ENCODE measurements at regions not wholly inside any gene's neighbourhood (a gene's known extent, or its start where the extent isn't known, plus 50 kb on each side); places are given as distances from the start of the nearest gene placed in this dataset.

- no peaks in the 10 kb centered on the region for H3K27me3 ChIP-seq (ENCODE audit: control insufficient read depth, insufficient read depth, low read length)
- FAIRE-seq (no peak), DNase-seq (no peak)
- no peaks in the 10 kb centered on the region for H3K4me1 ChIP-seq (ENCODE audit: control insufficient read depth in 2 of 3, insufficient read depth in 2 of 3, low read depth in 1 of 3, low read length in 3 of 3)
- no peak overlapping the region for H3K4me3 ChIP-seq (ENCODE audit: low read length in 3 of 3)
- H3K36me3 ChIP-seq (ENCODE audit: control insufficient read depth in 2 of 3, insufficient read depth in 3 of 3, low read length in 3 of 3), result no peaks in the 10 kb centered on the region
- no peak overlapping the region for H3K27ac ChIP-seq (ENCODE audit: low read depth in 2 of 2, low read length in 2 of 2)
- no peak for TF ChIP-seq CTCF (IDR thresholded peaks at IDR 0.05; ENCODE audit: borderline replicate concordance, extremely low read depth, insufficient read depth)
- intact Hi-C loops (cut with DNase I), result no loop called here
- H3K9ac ChIP-seq (ENCODE audit: low read length in 3 of 3), result no peak overlapping the region
- no peaks in the 10 kb centered on the region for H3K9me3 ChIP-seq (ENCODE audit: control insufficient read depth in 2 of 3, insufficient read depth in 1 of 3, low read length in 3 of 3)
Measured at GRCh38 chr1:186620566-186621350, 59.5 kb downstream of the PTGS2 start.

GRCh38 chr1:186618401-186619170, 61.6 kb downstream of the PTGS2 start:
- Histone ChIP-seq H3K36me3 (ENCODE audit: control insufficient read depth in 2 of 3, insufficient read depth in 3 of 3, low read length in 3 of 3) (no peaks in the 10 kb centered on the region), H3K9me3 (ENCODE audit: control insufficient read depth in 2 of 3, insufficient read depth in 1 of 3, low read length in 3 of 3) (no peaks in the 10 kb centered on the region), H3K4me3 (ENCODE audit: low read length in 3 of 3) (no peak overlapping the region), H3K27me3 (ENCODE audit: control insufficient read depth, insufficient read depth, low read length) (no peaks in the 10 kb centered on the region), H3K9ac (ENCODE audit: low read length in 3 of 3) (no peak overlapping the region), H3K27ac (ENCODE audit: low read depth in 2 of 2, low read length in 2 of 2) (no peak overlapping the region), H3K4me1 (ENCODE audit: control insufficient read depth in 2 of 3, insufficient read depth in 2 of 3, low read depth in 1 of 3, low read length in 3 of 3) (no peaks in the 10 kb centered on the region)
- intact Hi-C loops (cut with DNase I), result no loop called here
- FAIRE-seq (no peak), DNase-seq (peak in 1 of 5 donors; percentile 4)
- TF ChIP-seq CTCF (IDR thresholded peaks at IDR 0.05; ENCODE audit: borderline replicate concordance, extremely low read depth, insufficient read depth), result no peak

- DNase-seq (no peak), FAIRE-seq (no peak)
- H3K36me3 ChIP-seq (ENCODE audit: control insufficient read depth in 2 of 3, insufficient read depth in 3 of 3, low read length in 3 of 3), result no peaks in the 10 kb centered on the region
- H3K27ac ChIP-seq (ENCODE audit: low read depth in 2 of 2, low read length in 2 of 2), result no peak overlapping the region
- no peak overlapping the region for H3K4me3 ChIP-seq (ENCODE audit: low read length in 3 of 3)
- H3K9me3 ChIP-seq (ENCODE audit: control insufficient read depth in 2 of 3, insufficient read depth in 1 of 3, low read length in 3 of 3), result no peaks in the 10 kb centered on the region
- H3K9ac ChIP-seq (ENCODE audit: low read length in 3 of 3), result no peak overlapping the region
- H3K27me3 ChIP-seq (ENCODE audit: control insufficient read depth, insufficient read depth, low read length), result no peaks in the 10 kb centered on the region
- TF ChIP-seq CTCF (IDR thresholded peaks at IDR 0.05; ENCODE audit: borderline replicate concordance, extremely low read depth, insufficient read depth), result no peak
- no peaks in the 10 kb centered on the region for H3K4me1 ChIP-seq (ENCODE audit: control insufficient read depth in 2 of 3, insufficient read depth in 2 of 3, low read depth in 1 of 3, low read length in 3 of 3)
- intact Hi-C loops (cut with DNase I), result no loop called here
Measured at GRCh38 chr1:186617926-186618325, 62.3 kb downstream of the PTGS2 start.
